ENCODE measurements at regions not wholly inside any gene's neighbourhood (a gene's known extent, or its start where the extent isn't known, plus 50 kb on each side); places are given as distances from the start of the nearest gene placed in this dataset.

- no peak for TF ChIP-seq TAF1 (IDR thresholded peaks at IDR 0.05; ENCODE audit: borderline replicate concordance, insufficient read depth, low read length)
- TF ChIP-seq FOXP2 (optimal IDR thresholded peaks at IDR 0.05; ENCODE audit: borderline replicate concordance, extremely low read depth, extremely low read length, insufficient read depth), result no peak
- no peak for TF ChIP-seq POLR2AphosphoS5 (IDR thresholded peaks at IDR 0.05; ENCODE audit: low read depth, low read length)
- no peak for TF ChIP-seq SIN3A (IDR thresholded peaks at IDR 0.05; ENCODE audit: borderline replicate concordance, insufficient read depth, low read length)
- TF ChIP-seq REST (IDR thresholded peaks at IDR 0.05; ENCODE audit: insufficient read depth in 1 of 2, low read depth in 2 of 2, low read length in 2 of 2), result no peak
These were observed 320.9 kb upstream of the PROX1 start for GRCh38 chr1:213666922-213667321.

- TF ChIP-seq POLR2AphosphoS5 (IDR thresholded peaks at IDR 0.05; ENCODE audit: low read depth, low read length) (no peak), FOXP2 (optimal IDR thresholded peaks at IDR 0.05; ENCODE audit: borderline replicate concordance, extremely low read depth, extremely low read length, insufficient read depth) (no peak), TAF1 (IDR thresholded peaks at IDR 0.05; ENCODE audit: borderline replicate concordance, insufficient read depth, low read length) (no peak), SIN3A (IDR thresholded peaks at IDR 0.05; ENCODE audit: borderline replicate concordance, insufficient read depth, low read length) (no peak), REST (IDR thresholded peaks at IDR 0.05; ENCODE audit: insufficient read depth in 1 of 2, low read depth in 2 of 2, low read length in 2 of 2) (no peak)
These were observed 318.3 kb upstream of the PROX1 start for GRCh38 chr1:213669512-213669911.

GRCh38 chr1:213669964-213670691, 317.6 kb upstream of the PROX1 start:
- no peak for TF ChIP-seq FOXP2 (optimal IDR thresholded peaks at IDR 0.05; ENCODE audit: borderline replicate concordance, extremely low read depth, extremely low read length, insufficient read depth)
- TF ChIP-seq SIN3A (IDR thresholded peaks at IDR 0.05; ENCODE audit: borderline replicate concordance, insufficient read depth, low read length), result no peak
- no peak for TF ChIP-seq TAF1 (IDR thresholded peaks at IDR 0.05; ENCODE audit: borderline replicate concordance, insufficient read depth, low read length)
- TF ChIP-seq REST (IDR thresholded peaks at IDR 0.05; ENCODE audit: insufficient read depth in 1 of 2, low read depth in 2 of 2, low read length in 2 of 2), result no peak
- TF ChIP-seq POLR2AphosphoS5 (IDR thresholded peaks at IDR 0.05; ENCODE audit: low read depth, low read length), result no peak

GRCh38 chr1:213670692-213671023, 317.1 kb upstream of the PROX1 start:
- no peak for TF ChIP-seq POLR2AphosphoS5 (IDR thresholded peaks at IDR 0.05; ENCODE audit: low read depth, low read length)
- no peak for TF ChIP-seq REST (IDR thresholded peaks at IDR 0.05; ENCODE audit: insufficient read depth in 1 of 2, low read depth in 2 of 2, low read length in 2 of 2)

GRCh38 chr1:213675043-213675442, 312.7 kb upstream of the PROX1 start:
- TF ChIP-seq POLR2AphosphoS5 (IDR thresholded peaks at IDR 0.05; ENCODE audit: low read depth, low read length) (no peak), REST (IDR thresholded peaks at IDR 0.05; ENCODE audit: insufficient read depth in 1 of 2, low read depth in 2 of 2, low read length in 2 of 2) (no peak), TAF1 (IDR thresholded peaks at IDR 0.05; ENCODE audit: borderline replicate concordance, insufficient read depth, low read length) (no peak), SIN3A (IDR thresholded peaks at IDR 0.05; ENCODE audit: borderline replicate concordance, insufficient read depth, low read length) (no peak), FOXP2 (optimal IDR thresholded peaks at IDR 0.05; ENCODE audit: borderline replicate concordance, extremely low read depth, extremely low read length, insufficient read depth) (no peak)
